PFSK-1 (cell line): ENCODE measurements at regions not wholly inside any gene's neighbourhood (a gene's known extent, or its start where the extent isn't known, plus 50 kb on each side); places are given as distances from the start of the nearest gene placed in this dataset.

Source experiments
- FOXP2 ChIP-seq: optimal IDR thresholded peaks from 2 replicates; pipeline ENCODE3; 2011; ENCODE audit warnings: borderline replicate concordance, control low read depth, inconsistent platforms; ENCODE audit not compliant: insufficient read depth; ENCODE audit errors: extremely low read length, extremely low read depth
- POLR2AphosphoS5 ChIP-seq: IDR thresholded peaks from 2 replicates; pipeline ENCODE4 v1.6.1; 2012; ENCODE audit warnings: low read depth, mild to moderate bottlenecking, control low read depth, low read length, moderate library complexity
- TAF1 ChIP-seq: IDR thresholded peaks from 2 replicates; pipeline ENCODE4 v1.6.1; 2012; ENCODE audit warnings: low read length, control low read depth, borderline replicate concordance; ENCODE audit not compliant: insufficient read depth

- TF ChIP-seq TAF1: no peak
- no peak for TF ChIP-seq FOXP2
- no peak for TF ChIP-seq POLR2AphosphoS5
Observed at GRCh38 chr4:137685357-137685756, 153.1 kb upstream of the PCDH18 start.
